NT2/D1 (cell line): ENCODE measurements at regions not wholly inside any gene's neighbourhood (a gene's known extent, or its start where the extent isn't known, plus 50 kb on each side); places are given as distances from the start of the nearest gene placed in this dataset.

Experiments used
- YY1 ChIP-seq: IDR thresholded peaks from 2 replicates; pipeline ENCODE4 v1.6.1; 2011; ENCODE audit not compliant: insufficient read length, insufficient read depth
- ZNF274 ChIP-seq: IDR thresholded peaks from 2 replicates; pipeline ENCODE4 v1.6.1; 2011; ENCODE audit warnings: mild to moderate bottlenecking, low read depth, low read length

DNA sequence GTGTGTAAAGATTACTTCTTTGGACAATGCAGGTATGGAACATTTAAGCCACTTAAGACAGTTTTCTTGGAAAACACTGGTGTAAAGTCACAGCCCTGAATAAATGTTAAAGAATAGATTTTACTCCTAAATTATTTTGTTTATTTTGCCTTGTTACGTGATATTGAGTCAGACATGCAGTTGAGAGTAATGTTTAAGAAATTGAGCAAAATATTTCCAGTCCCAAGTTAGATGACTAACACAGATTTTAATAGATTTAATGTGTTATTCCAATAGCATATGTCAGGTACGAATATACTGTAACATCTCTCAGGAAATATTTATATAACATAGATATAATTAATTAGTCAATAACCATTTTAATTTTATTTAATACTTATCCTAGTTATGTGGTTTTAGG lies 1361.7 kb downstream of the FSCB start:
- TF ChIP-seq YY1 (no peak), ZNF274 (no peak)
